H9 (cell line): ENCODE measurements at regions not wholly inside any gene's neighbourhood (a gene's known extent, or its start where the extent isn't known, plus 50 kb on each side); places are given as distances from the start of the nearest gene placed in this dataset.

Experiments
- DNase-seq: peaks from one replicate; pipeline ENCODE4 v3.0.0-alpha.2; 2017
- H2AFZ ChIP-seq: one replicate; pipeline ENCODE4 v1.6.1; 2013; ENCODE audit warnings: mild to moderate bottlenecking, low read length, control low read depth, moderate library complexity
- H2AK5ac ChIP-seq: 2 replicates; pipeline ENCODE4 v1.6.1; 2013; ENCODE audit warnings: low read length, control low read depth, mixed read lengths; ENCODE audit not compliant: insufficient read length
- H2BK120ac ChIP-seq: one replicate; pipeline ENCODE4 v1.6.1; 2013; ENCODE audit warnings: low read depth, mild to moderate bottlenecking, low read length, control low read depth, inconsistent platforms; ENCODE audit not compliant: poor library complexity, severe bottlenecking
- H2BK12ac ChIP-seq: 2 replicates; pipeline ENCODE4 v1.6.1; 2013; ENCODE audit warnings: low read length, control low read depth, mixed read lengths, low read depth; ENCODE audit not compliant: insufficient read length
- H2BK15ac ChIP-seq: 2 replicates; pipeline ENCODE4 v1.6.1; 2013; ENCODE audit warnings: low read depth, low read length, control low read depth
- H2BK20ac ChIP-seq: one replicate; pipeline ENCODE4 v1.6.1; 2013; ENCODE audit warnings: low read depth, mild to moderate bottlenecking, low read length, control low read depth, inconsistent platforms; ENCODE audit not compliant: poor library complexity, severe bottlenecking
- H2BK5ac ChIP-seq: 2 replicates; pipeline ENCODE4 v1.6.1; 2013; ENCODE audit warnings: low read length, control low read depth, mixed read lengths; ENCODE audit not compliant: insufficient read length
- H3K14ac ChIP-seq: 2 replicates; pipeline ENCODE4 v1.6.1; 2013; ENCODE audit warnings: low read length, control low read depth; ENCODE audit not compliant: insufficient read depth
- H3K18ac ChIP-seq: 2 replicates; pipeline ENCODE4 v1.6.1; 2013; ENCODE audit warnings: low read depth, mild to moderate bottlenecking, mixed read lengths, low read length, control low read depth; ENCODE audit not compliant: insufficient read length
- H3K23ac ChIP-seq: 2 replicates; pipeline ENCODE4 v1.6.1; 2013; ENCODE audit warnings: low read length, control low read depth, mixed read lengths, low read depth; ENCODE audit not compliant: insufficient read length
- H3K23me2 ChIP-seq: 2 replicates; pipeline ENCODE4 v1.6.1; 2013; ENCODE audit warnings: low read depth, mild to moderate bottlenecking, mixed read lengths, low read length, control low read depth; ENCODE audit not compliant: insufficient read length, poor library complexity, severe bottlenecking
- H3K27ac ChIP-seq: 2 replicates; pipeline ENCODE4 v1.5.1; 2013; ENCODE audit warnings: low read length, control low read depth, mixed read lengths, low read depth; ENCODE audit not compliant: insufficient read length
- H3K27me3 ChIP-seq: 2 replicates; pipeline ENCODE4 v1.6.1; 2013; ENCODE audit warnings: low read length, control low read depth, inconsistent platforms; ENCODE audit not compliant: insufficient read depth
- H3K4ac ChIP-seq: 2 replicates; pipeline ENCODE4 v1.6.1; 2013; ENCODE audit warnings: low read depth, mild to moderate bottlenecking, control low read depth, inconsistent platforms, low read length, moderate library complexity
- H3K4me1 ChIP-seq: 2 replicates; pipeline ENCODE4 v1.6.1; 2013; ENCODE audit warnings: low read length, control low read depth, inconsistent platforms; ENCODE audit not compliant: insufficient read depth
- H3K4me2 ChIP-seq: 2 replicates; pipeline ENCODE4 v1.6.1; 2013; ENCODE audit warnings: low read length, control low read depth, mixed read lengths; ENCODE audit not compliant: insufficient read length, insufficient read depth
- H3K56ac ChIP-seq: 2 replicates; pipeline ENCODE4 v1.6.1; 2013; ENCODE audit warnings: low read depth, mild to moderate bottlenecking, mixed read lengths, low read length, control low read depth; ENCODE audit not compliant: insufficient read length
- H3K79me1 ChIP-seq: 2 replicates; pipeline ENCODE4 v1.6.1; 2013; ENCODE audit warnings: low read depth, mild to moderate bottlenecking, moderate library complexity, low read length, control low read depth, inconsistent platforms; ENCODE audit not compliant: insufficient read depth, poor library complexity, severe bottlenecking
- H3K79me2 ChIP-seq: 2 replicates; pipeline ENCODE4 v1.6.1; 2013; ENCODE audit warnings: low read length, control low read depth, inconsistent platforms; ENCODE audit not compliant: insufficient read depth
- H3K9ac ChIP-seq: 2 replicates; pipeline ENCODE4 v1.6.1; 2013; ENCODE audit warnings: low read length, control low read depth, mixed read lengths; ENCODE audit not compliant: insufficient read length; ENCODE audit errors: extremely low read depth
- H3K9me3 ChIP-seq: one replicate; pipeline ENCODE4 v1.6.1; 2013; ENCODE audit warnings: low read depth, low read length, inconsistent platforms; ENCODE audit not compliant: control insufficient read depth
- H3T11ph ChIP-seq: one replicate; pipeline ENCODE4 v1.6.1; 2013; ENCODE audit warnings: mild to moderate bottlenecking, low read length, control low read depth, inconsistent platforms
- H4K20me1 ChIP-seq: one replicate; pipeline ENCODE4 v1.6.1; 2013; ENCODE audit not compliant: control insufficient read depth, insufficient read length, insufficient read depth
- H4K5ac ChIP-seq: 2 replicates; pipeline ENCODE4 v1.6.1; 2013; ENCODE audit warnings: low read depth, mild to moderate bottlenecking, mixed read lengths, low read length, control low read depth; ENCODE audit not compliant: insufficient read length
- H4K8ac ChIP-seq: replicated peaks from 2 replicates; pipeline ENCODE4 v1.6.1; 2013; ENCODE audit warnings: low read length, control low read depth, mixed read lengths, low read depth; ENCODE audit not compliant: insufficient read length
- H4K91ac ChIP-seq: 2 replicates; pipeline ENCODE4 v1.6.1; 2013; ENCODE audit warnings: low read depth, mild to moderate bottlenecking, moderate library complexity, mixed read lengths, low read length, control low read depth; ENCODE audit not compliant: insufficient read length
- H3K27ac Mint-ChIP-seq, 3 experiments: 2 replicates in 2 of 3; 3 replicates in 1 of 3; pipeline ENCODE4 v1.8.0; 2020 to 2021; ENCODE audit warnings: mixed read lengths in 3 of 3, mild to moderate bottlenecking in 1 of 3, moderate library complexity in 1 of 3
- H3K27me3 Mint-ChIP-seq: 2 replicates; pipeline ENCODE4 v1.8.0; 2021; ENCODE audit warnings: low read depth, mild to moderate bottlenecking, moderate library complexity, mixed read lengths
- H3K36me3 Mint-ChIP-seq, 3 experiments: 2 replicates in 2 of 3; 3 replicates in 1 of 3; pipeline ENCODE4 v1.8.0; 2020 to 2021; ENCODE audit warnings: low read depth in 3 of 3, mixed read lengths in 3 of 3; ENCODE audit not compliant: insufficient read depth in 1 of 3
- H3K4me1 Mint-ChIP-seq, 2 experiments: 2 replicates each; pipeline ENCODE4 v1.8.0; 2020; ENCODE audit warnings: mixed read lengths in 2 of 2
- H3K4me3 Mint-ChIP-seq, 2 experiments: 2 replicates in 1 of 2; 3 replicates in 1 of 2; pipeline ENCODE4 v1.8.0; 2020 to 2021; ENCODE audit warnings: mild to moderate bottlenecking in 2 of 2, mixed read lengths in 2 of 2, moderate library complexity in 1 of 2
- H3K9me3 Mint-ChIP-seq, 2 experiments: 2 replicates in 1 of 2; 3 replicates in 1 of 2; pipeline ENCODE4 v1.8.0; 2020; ENCODE audit warnings: mild to moderate bottlenecking in 2 of 2, mixed read lengths in 2 of 2, moderate library complexity in 1 of 2
- CTCF ChIP-seq: fragments of 200-600 bp; sonication (generic); conservative IDR thresholded peaks from 3 replicates; pipeline ENCODE4 v1.8.0; 2021; ENCODE audit warnings: antibody characterized with exemption, mild to moderate bottlenecking
- WGBS: extraction: QIAGEN DNeasy Blood & Tissue Kit; methylation state at CpG from one replicate; pipeline ENCODE4 v1.1.7; 2013; ENCODE audit warnings: missing lambda C conversion rate, low lambda C conversion rate, mixed read lengths; ENCODE audit not compliant: insufficient read length; ENCODE audit errors: extremely low coverage; 5-methylcytosine and 5-hydroxymethylcytosine counted together

- Histone ChIP-seq H3K9ac (no peak overlapping the region), H2AK5ac (no peak overlapping the region), H2BK5ac (no peak overlapping the region), H2AFZ (no peak overlapping the region), H2BK20ac (no peak overlapping the region), H3K79me2 (no peaks in the 10 kb centered on the region), H3K27ac (no peak overlapping the region), H2BK120ac (no peak overlapping the region), H4K91ac (no peak overlapping the region), H3K23me2 (no peaks in the 10 kb centered on the region), H3K4me2 (no peak overlapping the region), H3K18ac (no peak overlapping the region), H3K79me1 (no peaks in the 10 kb centered on the region), H3K9me3 (no peaks in the 10 kb centered on the region), H4K20me1 (no peaks in the 10 kb centered on the region), H3K56ac (no peak overlapping the region), H3T11ph (no peak overlapping the region), H3K27me3 (no peaks in the 10 kb centered on the region), H2BK15ac (no peak overlapping the region), H3K23ac (no peak overlapping the region), H4K5ac (no peak overlapping the region), H3K4me1 (no peaks in the 10 kb centered on the region; the same call in 1 of the 2 replicates), H3K4ac (no peak overlapping the region), H4K8ac (no peak overlapping the region), H2BK12ac (no peak overlapping the region), H3K14ac (no peak overlapping the region)
- Mint-ChIP-seq H3K27me3 (no peaks in the 10 kb centered on the region), H3K9me3 (no peaks in the 10 kb centered on the region), H3K27ac (no peak overlapping the region), H3K4me1 (peaks cover 0 to 8% of the 10 kb centered on the region in 2 experiments; a peak in 2 of 4 replicates), H3K4me3 (no peak overlapping the region), H3K36me3 (no peaks in the 10 kb centered on the region)
- WGBS, result no CpG with 5 or more reads among the region's 5 CpGs
- no peak for TF ChIP-seq CTCF
- no peak for DNase-seq
Observed at GRCh38 chr13:68214691-68215415, 984.7 kb upstream of the PCDH9 start.
